Thyroid gland (tissue), 1 donor: ENCODE measurements at regions not wholly inside any gene's neighbourhood (a gene's known extent, or its start where the extent isn't known, plus 50 kb on each side); places are given as distances from the start of the nearest gene placed in this dataset. TPM values are rescaled to one million over a fixed set of nuclear protein-coding genes. Genes with fewer than 3 reads are reported as not detected.

Source experiments
- small RNA-seq: library from RNA; depleted of rRNA; stranded (forward); fragments of <200 nt; gene quantifications from one replicate; pipeline ENCODE3, GENCODE V24; 2016

Small RNA genes lying in the stretch of these regions (small RNA-seq; reads per million reads assigned to genes)
- gene RNU6-493P: not detected
